ENCODE measurements at regions not wholly inside any gene's neighbourhood (a gene's known extent, or its start where the extent isn't known, plus 50 kb on each side); places are given as distances from the start of the nearest gene placed in this dataset.

- no peak for TF ChIP-seq EZH2 (optimal IDR thresholded peaks at IDR 0.05; ENCODE audit: low read depth, low read length)
- TF ChIP-seq, protein P1, sequence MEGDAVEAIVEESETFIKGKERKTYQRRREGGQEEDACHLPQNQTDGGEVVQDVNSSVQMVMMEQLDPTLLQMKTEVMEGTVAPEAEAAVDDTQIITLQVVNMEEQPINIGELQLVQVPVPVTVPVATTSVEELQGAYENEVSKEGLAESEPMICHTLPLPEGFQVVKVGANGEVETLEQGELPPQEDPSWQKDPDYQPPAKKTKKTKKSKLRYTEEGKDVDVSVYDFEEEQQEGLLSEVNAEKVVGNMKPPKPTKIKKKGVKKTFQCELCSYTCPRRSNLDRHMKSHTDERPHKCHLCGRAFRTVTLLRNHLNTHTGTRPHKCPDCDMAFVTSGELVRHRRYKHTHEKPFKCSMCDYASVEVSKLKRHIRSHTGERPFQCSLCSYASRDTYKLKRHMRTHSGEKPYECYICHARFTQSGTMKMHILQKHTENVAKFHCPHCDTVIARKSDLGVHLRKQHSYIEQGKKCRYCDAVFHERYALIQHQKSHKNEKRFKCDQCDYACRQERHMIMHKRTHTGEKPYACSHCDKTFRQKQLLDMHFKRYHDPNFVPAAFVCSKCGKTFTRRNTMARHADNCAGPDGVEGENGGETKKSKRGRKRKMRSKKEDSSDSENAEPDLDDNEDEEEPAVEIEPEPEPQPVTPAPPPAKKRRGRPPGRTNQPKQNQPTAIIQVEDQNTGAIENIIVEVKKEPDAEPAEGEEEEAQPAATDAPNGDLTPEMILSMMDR (IDR thresholded peaks at IDR 0.05; ENCODE audit: low read length), result no peak
- no peak for TF ChIP-seq EZH2phosphoT487 (IDR thresholded peaks at IDR 0.05; ENCODE audit: low read length)
These were observed 229.6 kb downstream of the TMEM167A start for GRCh38 chr5:82847562-82847961.

All from MM.1S (cell line).